HG03439 (cell line): ENCODE measurements at regions not wholly inside any gene's neighbourhood (a gene's known extent, or its start where the extent isn't known, plus 50 kb on each side); places are given as distances from the start of the nearest gene placed in this dataset.
"Not testable (repeated sequence)": the region's sequence is repeated elsewhere in the genome, so short reads cannot be mapped to it uniquely, and the experiment has no call there.

Experiments used
- ATAC-seq: cut with Tn5 transposase; IDR thresholded peaks from one replicate; pipeline ENCODE4 v1.9.1; 2021; ENCODE audit warnings: mild to moderate bottlenecking, moderate library complexity; ENCODE audit not compliant: unreplicated experiment

DNA sequence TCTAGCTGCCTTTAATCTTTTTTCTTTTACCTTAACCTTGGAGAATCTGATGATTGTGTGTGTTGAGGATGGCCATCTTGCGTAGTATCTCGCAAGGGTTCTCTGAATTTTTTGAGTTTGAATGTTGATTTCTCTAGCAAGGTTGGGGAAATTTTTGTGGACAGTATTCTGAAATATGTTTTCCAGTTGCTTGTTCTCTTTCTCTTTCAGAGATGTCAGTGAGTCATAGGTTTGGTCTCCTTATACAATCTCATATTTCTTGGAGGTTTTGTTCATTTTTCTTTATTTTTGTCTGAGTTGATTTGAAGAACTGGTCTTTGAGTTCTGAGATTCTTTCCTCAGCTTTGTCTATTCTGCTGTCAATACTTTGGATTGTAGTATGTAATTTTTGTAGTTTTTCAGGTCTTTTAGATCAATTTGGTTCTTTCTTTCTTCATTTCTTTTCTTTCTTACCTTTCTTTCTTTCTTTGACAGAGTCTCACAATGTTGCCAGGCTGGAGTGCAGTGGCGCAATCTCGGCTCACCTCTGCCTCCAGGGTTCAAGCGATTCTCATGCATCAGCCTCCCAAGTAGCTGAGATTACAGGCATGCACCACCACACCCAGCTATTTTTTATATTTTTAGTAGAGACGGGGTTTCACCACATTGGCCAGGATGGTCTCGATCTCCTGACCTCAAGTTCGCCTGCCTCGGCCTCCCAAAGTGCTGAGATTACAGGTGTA is 366.4 kb upstream of the RASGRP1 start:
- no peak for ATAC-seq

DNA sequence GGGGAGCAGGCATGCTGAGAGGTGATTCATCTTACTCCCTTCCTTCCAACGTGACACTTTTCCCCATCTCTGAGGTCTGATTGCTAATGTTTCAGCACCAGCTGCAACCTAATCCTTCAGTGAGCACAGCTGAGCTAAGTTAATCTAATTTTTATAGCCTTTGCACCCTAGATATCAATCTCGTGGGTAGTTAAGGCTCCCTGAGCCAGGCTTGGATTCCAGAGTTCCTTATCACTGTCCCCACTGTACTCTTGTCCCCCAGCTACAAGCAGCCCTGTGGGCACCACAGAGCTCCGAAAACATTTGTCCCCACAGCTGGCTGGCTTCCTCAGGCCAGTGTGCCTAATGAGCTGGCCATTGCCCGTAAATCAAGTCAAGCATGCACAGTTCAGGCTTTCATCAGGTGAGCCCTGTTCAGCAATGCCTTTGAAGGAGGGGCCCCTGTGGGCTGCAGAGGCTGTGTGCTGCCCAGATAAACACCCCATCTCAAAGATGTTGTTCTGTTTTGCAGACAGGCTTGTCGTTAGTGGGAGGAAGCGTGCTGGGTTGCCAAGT is 376.9 kb upstream of the RASGRP1 start:
- no peak for ATAC-seq

DNA sequence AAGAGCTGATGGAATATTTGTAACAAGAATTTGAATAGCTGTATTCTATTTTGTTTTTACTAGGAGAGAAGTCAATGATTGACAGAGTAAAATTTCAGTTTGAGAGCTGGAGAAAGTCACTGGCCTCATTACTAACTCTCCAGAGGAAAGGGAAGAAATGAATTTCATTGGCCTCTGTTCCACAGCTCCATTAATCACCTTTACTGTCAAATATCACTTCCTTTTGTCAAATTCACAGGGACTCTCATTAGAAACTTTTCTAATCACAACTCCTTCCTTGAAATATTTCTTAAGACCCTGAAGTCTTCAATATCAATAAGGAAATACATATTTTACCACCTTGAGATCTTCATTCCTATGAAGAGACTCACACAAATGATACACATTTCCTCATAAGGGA is 379.9 kb upstream of the RASGRP1 start:
- ATAC-seq: no peak

DNA sequence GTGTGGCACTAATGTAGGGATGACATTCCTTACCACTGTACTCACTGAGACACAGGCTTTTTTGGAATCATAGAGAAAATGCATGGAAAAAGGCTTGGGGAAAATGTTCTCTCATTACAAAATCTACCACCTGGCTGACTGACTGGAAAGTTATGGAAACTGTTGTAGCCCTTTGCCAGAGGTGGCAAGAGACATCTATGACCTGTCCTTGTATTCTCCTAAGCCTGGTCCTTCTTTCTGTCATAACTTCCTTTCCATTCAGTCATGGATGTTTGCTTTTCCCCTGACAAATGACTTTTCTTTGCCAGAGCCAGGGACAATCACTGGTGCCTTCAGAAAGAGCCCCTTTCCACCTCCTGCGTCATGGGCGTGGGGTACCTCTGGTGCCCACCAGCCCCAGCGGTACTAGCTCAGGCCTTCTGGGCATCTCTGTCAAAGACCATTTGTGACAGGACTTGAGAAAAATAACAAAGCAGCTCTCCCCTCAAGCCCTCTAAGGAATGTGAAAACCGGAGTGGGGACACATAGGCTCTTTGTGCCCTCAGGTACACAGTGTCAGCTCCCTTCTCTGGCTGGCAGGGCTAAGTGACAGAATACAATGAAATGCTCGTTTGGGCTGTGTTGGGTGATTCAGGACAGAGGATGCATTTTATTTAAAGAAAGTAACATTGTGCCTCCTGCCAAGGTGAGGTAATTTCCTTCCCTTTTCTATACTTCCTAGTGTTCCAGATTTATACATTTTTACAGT is 381.1 kb upstream of the RASGRP1 start:
- ATAC-seq: no peak

DNA sequence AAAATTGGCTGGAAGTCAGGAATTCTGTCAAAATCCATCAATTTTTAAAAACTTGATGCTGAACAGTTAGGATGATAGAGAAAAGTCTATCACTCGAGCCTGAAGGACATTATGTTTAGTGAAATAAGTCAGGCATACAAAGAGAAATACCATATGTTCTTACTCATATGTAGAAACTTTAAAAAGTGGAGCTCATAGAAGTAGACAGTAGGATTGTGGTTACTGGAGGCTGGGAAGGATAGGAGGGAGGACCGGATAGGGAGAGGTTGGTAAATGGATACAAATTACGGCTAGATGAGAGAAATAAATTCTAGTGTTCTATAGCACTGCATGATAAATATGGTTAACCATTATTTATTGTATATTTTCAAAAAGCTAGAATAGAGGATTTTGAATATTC is 389.5 kb upstream of the RASGRP1 start:
- no peak for ATAC-seq

DNA sequence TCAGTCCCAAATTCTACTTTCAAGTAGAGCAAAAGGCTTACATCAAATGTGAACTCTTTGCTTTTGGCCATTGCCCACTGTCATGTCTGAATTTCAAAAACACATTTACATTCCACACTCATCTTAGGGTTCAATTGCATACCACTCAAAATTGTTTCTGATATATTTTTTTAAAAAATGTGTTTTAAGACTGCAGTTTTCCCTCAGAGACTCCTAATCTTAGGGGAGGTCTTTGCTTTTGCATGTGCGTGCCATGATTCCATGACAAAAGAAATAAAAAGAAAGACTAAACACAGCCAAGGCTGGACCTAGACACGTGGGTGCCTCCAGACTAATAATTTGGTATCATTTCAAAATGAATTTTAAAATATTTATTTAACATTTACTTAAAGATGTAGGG is 396.8 kb upstream of the RASGRP1 start:
- no peak for ATAC-seq

DNA sequence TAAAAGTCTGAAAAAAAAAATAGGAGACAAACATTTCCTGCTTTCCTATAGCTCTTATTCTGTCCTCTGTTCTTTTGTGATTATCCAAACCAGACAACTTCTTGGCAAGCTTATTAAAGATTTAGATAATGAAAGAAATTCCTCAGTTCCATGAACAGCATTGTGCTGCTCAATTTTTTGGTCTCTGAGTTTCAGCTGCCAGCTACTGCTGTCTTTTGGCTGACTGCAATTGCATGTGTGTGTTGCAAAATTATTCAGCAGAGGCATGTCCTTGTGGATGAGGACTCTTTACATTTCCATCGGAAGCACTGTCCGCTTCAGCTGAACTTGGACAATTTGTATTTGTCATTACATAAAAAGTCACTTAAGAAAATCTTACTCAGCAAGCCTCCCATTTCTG is 397.3 kb upstream of the RASGRP1 start:
- ATAC-seq: no peak

DNA sequence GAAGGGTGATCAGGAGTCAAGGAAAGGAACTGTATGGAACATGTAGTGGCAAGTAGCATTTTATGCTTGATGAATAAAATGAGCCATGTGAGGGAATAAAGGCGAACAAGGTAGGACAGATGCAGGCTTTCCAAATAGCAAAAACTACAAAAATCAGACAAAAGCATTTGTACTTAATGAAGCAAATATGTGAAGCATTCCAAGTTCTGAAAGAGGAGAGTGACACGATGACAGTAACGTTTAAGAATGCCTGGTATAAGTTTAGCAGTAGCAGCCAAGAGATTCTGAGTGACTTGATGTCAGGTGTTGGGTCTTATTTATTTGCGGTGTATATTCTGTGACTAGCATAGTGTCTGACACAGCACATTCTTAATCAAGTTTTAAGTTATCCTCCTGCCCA is 408.2 kb upstream of the RASGRP1 start:
- ATAC-seq: no peak

DNA sequence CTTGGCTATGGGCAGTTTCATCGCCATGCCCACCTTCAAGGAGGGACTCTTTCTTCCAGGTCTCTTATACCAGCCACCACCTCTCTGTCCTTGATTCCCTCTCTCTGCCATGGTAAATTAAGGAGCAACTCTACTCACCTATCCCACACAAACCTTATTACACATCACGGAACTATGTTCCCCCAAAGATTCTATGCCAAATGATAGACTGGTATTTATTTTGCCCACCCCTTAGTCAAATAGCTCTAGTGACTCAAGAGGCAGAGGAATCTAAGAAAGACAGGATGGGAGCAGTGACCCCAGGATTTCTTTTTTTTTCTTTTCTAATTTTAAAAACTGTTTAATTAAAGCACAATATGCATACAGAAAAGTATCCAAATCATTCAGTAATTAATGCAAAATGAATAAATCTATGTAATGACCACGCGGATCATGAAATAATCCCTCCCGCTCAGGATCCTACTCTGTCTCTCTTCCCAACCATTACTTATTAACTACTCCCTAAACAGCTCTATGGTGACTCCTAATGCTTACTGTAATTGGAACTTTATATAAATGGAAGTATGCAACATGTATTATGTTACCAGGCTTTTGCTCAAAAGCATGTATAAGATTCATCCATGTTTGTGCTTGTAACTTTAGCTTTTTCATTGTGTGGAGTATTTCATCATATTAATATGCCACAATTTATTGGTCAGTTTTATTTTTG is 410.8 kb upstream of the RASGRP1 start:
- ATAC-seq: no peak

DNA sequence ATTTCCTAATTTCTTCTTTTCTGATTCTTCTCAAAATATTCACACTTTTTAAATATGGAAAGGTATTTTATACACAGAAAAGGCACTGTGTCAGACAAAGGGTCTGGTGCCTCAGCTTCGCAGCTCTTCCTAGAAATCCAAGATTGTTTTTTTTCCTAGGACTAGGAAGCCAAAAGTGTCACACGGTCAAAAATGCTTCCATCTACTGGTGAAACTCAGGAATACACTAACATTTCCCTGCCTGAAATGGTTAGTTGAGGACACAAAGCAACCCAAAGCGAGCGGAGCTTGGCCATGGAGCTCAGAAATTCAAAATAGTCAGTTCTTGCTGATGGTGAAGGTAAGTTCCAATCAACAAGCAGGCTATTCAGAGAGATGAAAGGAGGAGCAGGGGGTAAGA is 426.5 kb upstream of the RASGRP1 start:
- ATAC-seq: no peak

DNA sequence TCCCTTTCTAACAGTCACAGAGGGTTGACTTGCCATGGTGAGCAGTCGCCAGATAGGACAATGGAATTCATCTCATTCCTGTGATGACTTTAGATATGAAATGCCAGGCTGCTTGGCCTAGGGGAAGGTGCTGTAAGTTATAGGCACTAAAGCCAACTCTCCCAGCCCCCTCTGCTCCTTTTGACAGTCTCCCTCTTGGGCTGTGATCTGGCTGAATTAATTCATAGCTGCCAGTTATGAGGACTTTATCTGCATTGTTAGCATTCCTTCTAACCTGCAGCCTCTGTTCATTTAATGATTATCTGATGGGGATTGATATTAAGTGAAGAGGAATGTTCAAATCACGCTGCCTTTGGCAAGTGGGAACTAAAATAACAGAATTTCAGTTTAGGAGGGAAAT is 427.1 kb upstream of the RASGRP1 start:
- no peak for ATAC-seq

DNA sequence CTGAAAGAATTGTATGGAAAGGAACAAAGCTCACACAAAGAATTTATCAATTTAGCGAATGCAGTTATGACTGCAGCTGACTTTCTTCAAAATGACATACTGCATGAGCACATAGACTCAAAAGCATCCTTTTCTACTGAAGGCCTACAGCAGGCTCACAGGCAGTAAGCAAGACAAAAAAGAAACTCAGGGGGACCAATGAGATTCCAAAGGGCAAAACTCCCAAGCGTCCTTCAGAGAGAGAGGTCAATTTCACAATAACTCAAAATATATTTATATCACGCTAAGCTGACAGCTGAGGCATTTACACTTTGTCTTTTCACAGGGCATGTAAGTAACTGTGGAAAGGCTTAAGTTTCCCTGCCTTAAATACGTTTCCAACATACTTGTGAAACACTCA is 427.9 kb upstream of the RASGRP1 start:
- ATAC-seq: no peak

DNA sequence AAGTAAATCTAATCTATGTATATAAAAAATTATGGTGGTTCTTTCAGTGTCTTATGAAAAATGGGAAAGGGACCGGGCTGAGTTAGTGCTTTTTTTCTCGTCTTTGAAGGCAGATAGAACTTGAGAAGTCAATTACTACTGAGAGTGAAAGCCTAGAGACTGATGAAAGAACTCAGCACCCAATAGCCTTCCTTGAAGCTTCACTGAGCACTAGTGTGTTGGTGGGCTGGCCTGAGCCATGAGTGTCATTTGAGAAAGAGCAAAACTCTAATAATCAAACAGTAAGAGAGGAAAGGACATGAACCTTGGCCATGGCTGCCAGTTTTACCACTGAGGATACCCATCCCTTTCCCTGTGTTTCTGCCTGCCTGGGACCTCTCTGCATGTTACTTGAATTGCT is 428.3 kb upstream of the RASGRP1 start:
- ATAC-seq: no peak

DNA sequence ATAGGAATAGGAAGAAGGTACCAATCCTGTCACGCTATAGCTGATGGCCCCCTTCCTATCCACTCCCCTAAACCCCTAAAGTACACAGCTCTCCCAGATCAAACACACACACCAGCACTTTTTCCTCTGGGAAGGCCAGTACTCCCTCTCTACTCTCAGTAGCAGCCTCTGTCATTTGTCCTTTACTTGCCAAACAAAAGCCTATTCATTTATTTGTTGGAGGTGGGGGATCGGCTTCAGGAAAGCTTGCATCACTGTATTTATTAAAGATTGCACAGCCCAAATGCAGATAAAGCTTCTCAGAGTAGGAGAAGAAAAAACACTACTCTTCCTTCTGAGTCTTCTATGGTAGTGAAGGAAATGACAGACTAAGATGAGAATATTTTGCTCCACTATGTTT is 429.7 kb upstream of the RASGRP1 start:
- no peak for ATAC-seq

DNA sequence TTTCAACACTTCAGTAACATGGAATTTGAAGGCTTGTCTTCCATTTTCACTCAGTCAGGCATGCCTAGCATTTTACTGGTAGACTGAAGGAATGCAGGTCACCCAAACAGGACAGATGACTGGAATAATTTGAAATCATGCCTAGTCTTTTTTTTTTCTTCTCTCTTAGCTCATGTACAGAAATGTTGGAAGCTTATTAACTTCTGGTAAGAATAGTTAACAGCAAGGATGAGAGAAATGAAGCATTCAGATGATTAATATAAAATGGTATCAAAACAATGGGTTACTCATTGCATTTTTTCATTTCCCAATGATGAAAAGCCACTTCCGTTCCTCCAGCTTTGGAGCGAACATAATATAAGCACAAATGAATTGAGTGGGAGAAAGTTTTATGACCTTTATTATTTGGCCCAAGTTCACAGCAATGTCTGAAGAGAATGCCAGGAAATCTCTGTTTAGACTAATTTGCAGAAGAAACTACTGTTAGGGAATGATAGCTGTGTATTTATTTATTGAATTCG is 431.6 kb upstream of the RASGRP1 start:
- no peak for ATAC-seq

DNA sequence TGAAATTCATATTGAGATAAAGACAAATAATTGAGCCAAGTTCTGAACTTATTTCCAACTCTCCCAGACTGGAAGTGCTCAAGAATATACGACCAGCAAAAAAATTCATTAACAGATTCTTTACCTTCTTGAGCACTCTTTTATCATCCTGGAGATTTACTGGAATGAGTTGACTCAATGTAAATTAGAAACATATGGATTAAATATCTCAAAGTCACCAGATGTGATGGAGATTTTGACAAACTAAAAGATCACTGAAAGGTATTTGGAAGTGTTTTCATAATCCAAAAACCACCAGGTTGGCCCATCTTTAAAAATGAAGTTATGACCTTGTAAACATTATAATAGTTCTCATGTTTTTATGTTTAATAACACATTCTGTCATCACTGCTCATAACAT is 433.2 kb upstream of the RASGRP1 start:
- ATAC-seq: no peak

DNA sequence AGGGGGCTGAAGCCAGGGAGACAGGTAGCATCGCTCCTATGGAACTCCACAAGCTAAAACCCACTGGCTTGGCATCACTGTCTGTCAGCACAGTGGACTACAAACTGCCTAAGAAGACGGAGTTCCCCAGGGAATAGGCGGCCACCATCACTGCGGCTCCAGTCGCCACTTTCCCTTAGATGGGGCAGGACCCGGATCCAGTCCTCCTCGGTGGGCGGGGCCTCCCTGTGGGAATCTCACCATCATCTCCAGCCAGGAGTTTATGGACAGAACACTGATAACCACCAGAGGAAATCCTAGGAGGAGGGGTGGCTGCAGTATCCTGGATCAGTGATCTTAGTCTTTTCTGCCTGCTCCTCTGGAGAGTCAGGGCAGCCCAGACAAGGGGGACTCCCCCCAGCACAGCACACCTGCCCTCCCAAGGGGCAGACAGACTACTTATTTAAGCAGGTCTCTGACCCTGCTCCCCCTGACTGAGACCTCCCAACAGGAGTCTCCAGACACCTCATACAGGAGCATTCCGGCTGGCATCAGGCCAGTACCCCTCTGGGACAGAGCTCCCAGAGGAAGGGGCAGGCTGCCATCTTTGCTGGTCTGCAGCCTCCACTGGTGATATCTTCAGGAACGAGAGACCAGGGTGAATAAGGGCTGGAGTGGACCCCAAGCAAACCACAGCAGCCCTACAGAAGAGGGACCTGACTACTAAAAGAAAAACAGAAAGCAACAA is 435.6 kb upstream of the RASGRP1 start:
- ATAC-seq: no peak

DNA sequence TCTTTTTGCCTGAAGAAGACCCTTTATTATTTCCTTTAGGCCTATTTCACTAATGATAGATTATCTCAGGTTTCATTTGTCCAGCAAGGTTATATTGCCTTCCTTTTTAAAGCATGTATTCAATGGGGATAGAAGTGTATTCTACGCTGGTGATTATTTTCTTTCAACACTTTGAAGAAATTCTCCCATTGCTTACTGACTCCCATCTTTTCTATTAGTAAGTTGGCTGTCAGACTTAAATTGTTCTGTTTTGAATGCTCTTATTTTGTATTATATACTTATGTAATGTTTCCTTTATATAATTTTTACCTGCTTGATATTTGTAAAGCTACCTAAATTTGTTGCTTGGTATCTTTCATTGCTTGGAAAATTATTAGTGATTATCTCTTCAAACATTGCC is 445.1 kb upstream of the RASGRP1 start:
- ATAC-seq: no peak

DNA sequence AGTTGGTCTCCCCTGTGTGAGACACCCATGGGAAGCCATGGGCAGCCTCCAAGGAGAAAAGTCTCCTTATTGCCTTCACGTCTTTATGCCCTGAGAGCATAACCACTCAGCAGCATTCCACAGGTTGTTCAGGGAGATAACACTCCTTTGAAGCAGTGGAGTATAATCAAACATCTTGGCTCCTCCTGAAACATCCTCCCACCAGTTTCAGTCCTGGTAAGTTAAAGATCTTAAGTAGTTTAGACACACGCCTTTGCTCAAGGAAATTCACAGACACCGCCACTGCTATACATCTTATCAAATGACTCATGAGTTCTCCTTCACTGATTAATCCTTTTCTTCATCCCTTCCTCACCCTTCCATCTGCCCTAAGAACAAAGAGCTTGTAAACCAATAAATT is 446.5 kb upstream of the RASGRP1 start:
- not testable (repeated sequence) for ATAC-seq

DNA sequence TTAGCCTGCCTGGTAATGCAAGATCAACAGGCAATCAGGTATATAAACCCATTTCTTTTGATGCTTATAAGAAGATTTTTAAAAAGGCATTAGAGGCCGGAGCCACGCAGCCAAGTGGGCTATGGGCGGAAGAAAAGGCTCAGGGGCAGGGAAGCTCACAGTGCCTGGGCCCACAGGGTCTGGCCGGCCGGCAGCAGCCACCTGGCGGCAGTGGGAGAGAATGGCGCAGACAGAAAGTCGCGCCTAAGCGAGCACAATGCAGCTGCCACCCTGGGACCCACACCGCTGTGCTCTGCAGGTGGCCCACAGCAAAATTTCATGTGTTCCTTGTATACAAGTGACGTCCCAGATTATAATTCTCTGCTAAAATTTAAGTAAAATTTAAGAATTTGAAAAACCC is 448.6 kb upstream of the RASGRP1 start:
- ATAC-seq: no peak

DNA sequence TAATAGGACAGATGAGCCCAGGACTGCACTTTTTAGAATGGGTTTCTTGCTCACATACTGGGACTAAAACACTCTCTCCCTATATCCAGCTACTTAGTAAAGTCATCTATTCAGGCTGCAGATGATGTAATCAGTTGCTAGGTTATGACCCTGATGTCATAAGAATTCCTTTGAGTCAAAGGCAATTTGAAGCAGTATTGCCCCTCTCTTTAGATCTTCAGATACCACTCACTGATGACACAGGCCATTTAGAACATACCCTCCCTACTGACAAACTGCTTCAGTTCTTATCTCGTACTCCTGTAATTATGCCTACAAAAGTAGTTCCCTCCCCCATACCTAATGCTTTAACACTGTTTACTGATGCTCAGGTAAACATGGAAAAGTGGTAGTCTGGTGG is 450.1 kb upstream of the RASGRP1 start:
- ATAC-seq: no peak
